ENCODE measurements at regions not wholly inside any gene's neighbourhood (a gene's known extent, or its start where the extent isn't known, plus 50 kb on each side); places are given as distances from the start of the nearest gene placed in this dataset.

DNA sequence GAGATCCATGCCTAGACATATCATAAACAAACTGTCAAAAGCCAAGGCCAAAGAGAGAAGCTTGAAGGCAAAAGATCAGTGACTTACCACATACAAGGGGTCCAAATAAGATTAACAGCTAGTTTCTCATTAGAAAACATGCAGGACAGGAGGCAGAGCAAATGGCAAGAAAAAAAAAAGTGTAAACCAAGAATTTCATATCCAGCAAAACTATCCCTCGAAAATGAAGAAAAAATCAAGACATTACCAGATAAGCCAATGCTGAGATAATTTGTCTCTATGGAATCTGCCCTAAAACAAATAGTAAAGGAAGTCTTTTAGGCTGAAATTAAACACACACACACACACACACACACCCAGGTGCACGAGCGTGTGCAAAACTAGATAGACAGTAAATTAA lies 99.6 kb upstream of the NSMCE3 start:
- DNase-seq (ENCODE audit: low spot score): no peak

- peak; percentile 78 for DNase-seq (ENCODE audit: low spot score)
Observed at GRCh38 chr15:29364426-29365078, 94.9 kb upstream of the NSMCE3 start.

- no peak for DNase-seq (ENCODE audit: low spot score)
Observed at GRCh38 chr15:29361560-29361959, 91.9 kb upstream of the NSMCE3 start.

GRCh38 chr15:29360152-29360551 lies 90.5 kb upstream of the NSMCE3 start:
- no peak for DNase-seq (ENCODE audit: low spot score)

DNA sequence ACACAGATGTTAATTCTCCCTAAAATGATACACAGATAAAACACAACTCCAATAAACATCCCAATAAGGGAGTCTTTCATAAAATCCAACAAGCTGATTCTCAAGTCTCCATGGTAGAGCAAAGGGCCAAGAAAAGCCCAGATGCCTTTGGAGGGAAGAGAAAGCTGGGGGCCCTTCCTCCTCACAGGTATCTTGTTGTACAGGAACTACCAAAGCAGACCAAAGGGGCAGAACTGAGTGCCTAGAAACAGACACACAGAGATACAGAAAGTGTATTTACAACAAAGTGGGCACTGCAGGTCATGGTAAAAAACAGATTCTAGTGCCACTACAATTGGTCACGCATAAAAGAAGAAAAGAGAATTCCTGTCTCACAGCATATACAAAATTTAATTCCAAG lies 87.2 kb upstream of the NSMCE3 start:
- DNase-seq (ENCODE audit: low spot score): no peak

DNA sequence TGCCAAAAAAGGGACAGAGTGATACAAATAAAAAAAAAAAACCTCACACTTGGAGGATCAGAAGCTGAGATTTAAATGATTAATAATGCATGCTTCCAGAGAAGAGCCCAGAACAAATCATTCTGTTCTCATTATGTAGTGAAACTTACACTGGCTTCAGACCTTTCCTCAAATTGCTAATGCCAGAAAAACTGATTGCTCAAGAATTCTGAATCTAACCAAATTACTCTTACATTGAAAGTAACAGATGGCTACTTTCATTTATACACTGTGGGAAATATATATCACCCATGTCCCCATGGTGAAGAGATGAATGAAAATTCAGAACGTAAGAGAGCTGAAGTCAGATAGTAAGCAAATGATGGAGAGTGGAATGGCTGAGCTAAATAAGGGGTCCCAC lies 85.9 kb upstream of the NSMCE3 start:
- DNase-seq (ENCODE audit: low spot score): no peak

GRCh38 chr15:29352402-29352801 lies 82.8 kb upstream of the NSMCE3 start:
- DNase-seq (ENCODE audit: low spot score): no peak

DNA sequence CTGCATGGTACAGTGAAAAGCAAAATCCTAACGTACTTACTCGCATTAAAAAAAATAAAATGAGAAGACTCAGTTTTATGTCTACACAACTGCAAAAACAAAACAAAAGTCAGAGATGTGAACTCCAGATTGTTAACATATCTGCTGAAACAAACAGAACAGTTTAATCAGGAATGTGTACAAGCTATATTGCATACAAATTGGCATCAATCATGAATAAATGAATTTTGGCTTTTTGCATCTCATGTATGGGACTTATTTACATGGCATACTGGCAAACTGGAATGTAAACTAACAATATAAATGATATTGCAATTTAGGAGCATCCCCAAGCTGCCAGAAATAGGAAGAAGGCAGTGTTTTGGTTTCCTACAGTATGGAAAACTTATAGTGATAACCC lies 79.6 kb upstream of the NSMCE3 start:
- DNase-seq (ENCODE audit: low spot score): no peak

GRCh38 chr15:29348336-29348914 lies 78.8 kb upstream of the NSMCE3 start:
- DNase-seq (ENCODE audit: low spot score): no peak

GRCh38 chr15:29346998-29347397 lies 77.4 kb upstream of the NSMCE3 start:
- no peak for DNase-seq (ENCODE audit: low spot score)

DNA sequence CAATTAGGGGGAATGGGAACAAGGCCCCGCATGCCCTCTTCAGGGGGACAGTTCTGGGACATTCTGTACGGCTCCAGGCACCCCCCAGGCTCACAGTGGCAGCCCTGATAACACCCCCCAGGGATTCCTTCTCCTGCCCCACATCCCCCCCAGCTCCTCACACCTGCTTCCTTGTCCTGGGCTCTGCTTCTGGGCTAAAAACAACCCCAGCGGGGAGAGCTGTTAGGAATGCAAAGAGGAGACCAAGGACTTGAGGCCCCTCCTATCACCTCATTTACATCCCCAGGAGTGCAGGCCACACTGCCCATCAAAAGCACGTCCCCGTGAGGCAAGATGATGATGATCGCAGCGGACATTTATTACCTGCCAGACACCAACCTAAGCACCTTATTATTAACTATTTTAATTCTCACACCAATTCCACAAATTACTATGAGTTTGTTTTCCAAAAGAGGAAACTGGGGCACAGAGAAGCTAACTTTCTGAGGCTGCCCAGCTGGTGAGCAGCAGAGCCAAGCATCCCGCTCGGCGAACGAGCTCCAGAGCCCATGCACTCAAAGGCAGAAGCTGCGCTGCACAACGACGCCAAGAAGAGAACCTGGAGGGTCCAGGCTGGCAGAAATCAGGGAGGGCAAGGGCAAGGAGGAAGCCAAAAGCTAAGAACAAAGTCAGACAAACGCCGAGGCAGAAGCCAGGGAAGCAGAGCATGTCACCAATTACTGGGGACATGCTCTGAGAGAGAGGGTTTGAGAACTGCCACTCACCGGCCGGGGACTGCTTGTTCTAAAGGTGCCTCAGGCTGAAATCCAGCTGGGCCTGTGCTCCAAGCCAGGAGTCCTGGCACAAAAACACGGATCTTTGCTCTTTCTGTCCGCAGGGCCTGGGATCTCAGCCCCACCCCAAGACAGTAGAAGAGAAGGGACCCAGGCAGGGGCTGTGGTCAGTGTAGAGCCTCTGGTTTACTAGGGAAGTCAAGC lies 76.2 kb upstream of the NSMCE3 start:
- no peak for DNase-seq (ENCODE audit: low spot score)

- no peak for DNase-seq (ENCODE audit: low spot score)
Observed at GRCh38 chr15:29344474-29344873, 74.9 kb upstream of the NSMCE3 start.

DNA sequence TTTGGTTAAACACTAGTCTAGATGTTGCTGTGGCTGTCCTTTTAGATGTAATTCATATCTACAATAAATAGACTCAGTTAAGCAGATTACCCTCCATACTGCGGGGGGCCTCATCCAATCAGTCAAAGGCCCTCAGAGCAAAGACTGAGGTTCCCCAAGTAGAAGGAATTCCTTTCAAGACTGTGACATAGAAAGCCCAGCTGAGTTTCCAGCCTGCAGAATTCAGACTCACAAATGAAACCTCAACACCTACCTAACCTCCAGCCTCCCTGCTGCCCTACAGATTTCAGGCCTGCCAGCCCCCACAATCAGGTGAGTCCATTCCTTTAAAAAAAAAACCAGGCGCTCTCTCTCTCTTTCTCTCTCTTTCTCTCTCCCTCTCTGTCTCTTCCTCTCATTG lies 73.6 kb upstream of the NSMCE3 start:
- DNase-seq (ENCODE audit: low spot score): no peak

DNA sequence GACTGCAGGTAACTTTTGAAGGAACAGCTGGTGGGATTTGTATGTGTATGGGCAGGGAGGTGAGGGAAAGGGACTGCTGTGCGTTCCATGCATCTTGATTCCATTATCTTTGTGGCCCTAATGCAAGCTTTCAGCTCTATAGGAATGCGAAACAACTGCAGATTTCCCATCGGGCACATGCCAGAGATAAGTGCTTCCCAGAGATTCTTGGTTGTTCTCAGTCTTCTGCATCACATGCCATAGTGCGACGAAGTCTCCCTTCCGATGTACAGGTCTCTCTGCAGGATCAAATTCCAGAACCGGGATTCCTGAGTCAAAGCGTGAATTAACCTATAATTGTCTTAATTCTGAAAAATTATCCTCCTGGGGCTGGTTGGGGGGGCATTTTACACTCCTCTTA lies 72.6 kb upstream of the NSMCE3 start:
- DNase-seq (ENCODE audit: low spot score): no peak

GRCh38 chr15:29337156-29337959 lies 67.7 kb upstream of the NSMCE3 start:
- peak; percentile 55 for DNase-seq (ENCODE audit: low spot score)

GRCh38 chr15:29334544-29334943 lies 64.9 kb upstream of the NSMCE3 start:
- DNase-seq (ENCODE audit: low spot score): no peak

- no peak for DNase-seq (ENCODE audit: low spot score)
Observed at GRCh38 chr15:29333261-29333660, 63.6 kb upstream of the NSMCE3 start.

DNA sequence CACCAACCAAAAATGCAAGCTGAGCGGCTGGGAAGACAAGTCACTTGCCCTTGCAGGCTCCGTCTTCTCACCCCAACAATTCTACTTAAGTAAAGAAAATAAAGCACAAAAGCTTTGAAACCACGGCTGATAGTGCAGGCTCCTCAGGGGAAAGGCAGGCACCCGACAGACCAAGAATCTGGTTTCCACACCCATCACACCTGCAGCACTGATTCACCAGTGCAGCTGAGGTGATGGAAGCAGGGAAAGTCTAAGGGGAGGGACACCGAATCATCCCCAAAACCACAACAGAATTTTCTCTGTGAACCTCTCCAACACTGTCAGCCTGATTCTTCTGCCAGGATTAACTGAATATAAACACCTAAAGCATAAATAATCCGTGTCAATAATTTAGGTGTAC lies 62.0 kb upstream of the NSMCE3 start:
- DNase-seq (ENCODE audit: low spot score): no peak

- DNase-seq (ENCODE audit: low spot score): no peak
Observed at GRCh38 chr15:29331071-29331470, 61.4 kb upstream of the NSMCE3 start.

GRCh38 chr15:29324746-29325145 lies 55.1 kb upstream of the NSMCE3 start:
- DNase-seq (ENCODE audit: low spot score): no peak

DNA sequence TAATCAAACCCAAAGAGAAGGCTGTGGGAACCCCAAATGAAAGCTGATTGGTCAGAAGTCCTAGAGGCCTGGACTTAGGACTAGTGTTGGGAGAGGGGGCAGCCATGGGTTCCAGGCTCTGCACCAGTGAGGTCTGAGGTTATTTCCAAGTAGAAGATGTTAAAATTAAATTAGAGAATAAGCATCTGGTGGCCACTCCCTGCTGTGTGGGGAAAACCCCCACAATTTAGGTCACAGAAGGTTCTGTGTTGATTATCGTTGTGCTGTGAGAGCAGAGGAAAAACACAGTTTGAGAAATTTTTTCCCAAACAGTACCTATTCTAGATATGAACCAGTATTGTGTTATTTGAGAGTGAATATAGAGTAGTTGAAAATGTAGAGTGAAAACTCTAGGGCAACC lies 53.9 kb upstream of the NSMCE3 start:
- no peak for DNase-seq (ENCODE audit: low spot score)

- DNase-seq (ENCODE audit: low spot score): no peak
Observed at GRCh38 chr15:29322415-29322814, 52.8 kb upstream of the NSMCE3 start.

All from putamen (tissue), 1 donor.